HG03196 (cell line): ENCODE measurements at regions not wholly inside any gene's neighbourhood (a gene's known extent, or its start where the extent isn't known, plus 50 kb on each side); places are given as distances from the start of the nearest gene placed in this dataset.

ENCODE experiments used
- ATAC-seq: cut with Tn5 transposase; IDR thresholded peaks from one replicate; pipeline ENCODE4 v1.9.1; 2021; ENCODE audit not compliant: unreplicated experiment

DNA sequence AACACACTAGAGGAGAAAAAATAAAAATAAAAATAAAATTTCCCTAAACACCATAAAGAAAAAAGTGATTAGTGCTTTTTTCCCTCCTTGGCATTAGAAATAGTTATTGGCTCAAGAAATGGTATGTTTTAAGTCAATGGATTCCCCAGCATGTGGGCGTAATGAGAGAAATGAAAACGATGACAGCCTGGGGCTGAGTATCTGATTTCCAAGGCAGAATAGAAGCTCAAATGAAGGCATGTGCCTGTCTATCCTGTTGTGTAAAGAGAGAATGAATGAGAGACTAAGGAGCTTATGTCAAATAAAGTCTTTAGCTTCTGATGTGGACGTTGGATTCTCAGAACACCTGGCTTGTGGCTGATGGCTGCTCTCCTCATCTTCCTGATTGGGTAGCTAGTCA lies 1408.4 kb upstream of the TMEM132C start:
- ATAC-seq, result no peak

DNA sequence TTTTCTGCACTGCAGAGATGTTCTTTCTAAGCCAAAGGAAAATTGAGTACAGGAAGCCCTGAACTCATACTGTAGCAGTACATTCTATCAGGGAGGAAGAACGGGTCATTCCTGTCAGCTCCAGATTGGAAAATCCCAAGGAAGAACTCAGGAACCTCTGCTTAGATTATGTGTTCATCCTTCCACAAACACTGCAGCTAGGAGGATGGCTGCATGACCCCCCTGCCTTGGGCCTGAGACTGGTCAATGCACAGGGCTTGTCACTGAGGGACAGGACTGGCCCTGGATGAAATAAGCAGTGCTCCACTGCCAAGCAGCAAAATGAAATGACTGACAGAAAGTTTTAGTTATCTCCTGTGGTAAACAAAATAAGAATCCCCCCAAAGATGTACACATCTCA lies 1406.8 kb upstream of the TMEM132C start:
- no peak for ATAC-seq

- no peak for ATAC-seq
These were observed 1404.5 kb upstream of the TMEM132C start for GRCh38 chr12:126862500-126862899.

DNA sequence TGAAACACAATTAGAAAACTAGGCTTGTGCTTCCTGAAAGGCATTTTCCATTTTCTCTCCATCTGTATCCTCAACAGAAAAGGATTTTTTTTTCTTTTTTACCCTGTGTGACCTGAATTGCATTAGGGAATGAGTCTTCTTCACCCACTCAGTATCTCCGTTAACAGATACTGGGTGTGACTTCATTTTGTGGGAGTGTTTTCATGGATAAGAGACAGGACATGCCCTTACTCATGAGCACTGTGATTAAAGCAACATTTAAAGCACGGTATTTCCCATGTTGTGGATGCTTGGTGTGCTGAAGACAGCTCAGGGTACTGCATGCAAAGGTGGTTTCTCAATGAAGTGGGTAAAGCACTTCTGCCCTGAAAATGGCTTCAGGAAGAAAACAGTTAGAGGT lies 1397.3 kb upstream of the TMEM132C start:
- ATAC-seq, result no peak

DNA sequence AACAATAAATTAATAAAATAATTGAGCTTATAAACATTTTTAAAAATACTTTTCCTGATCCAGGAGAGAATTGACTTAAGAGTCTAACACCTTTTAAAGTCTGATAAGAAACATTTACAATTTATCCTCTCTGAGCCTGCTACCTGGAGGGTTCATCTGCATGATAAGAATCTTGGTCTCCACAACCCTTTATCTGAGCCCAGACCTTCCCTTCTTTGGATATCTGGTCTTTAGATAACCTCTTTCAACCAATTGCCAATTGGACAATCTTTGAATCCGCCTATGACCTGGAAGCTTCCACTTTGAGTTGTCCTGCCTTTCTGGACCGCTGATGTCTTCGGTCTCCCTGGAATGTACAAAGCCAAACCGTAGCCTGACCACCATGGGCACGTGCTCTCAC lies 1393.3 kb upstream of the TMEM132C start:
- ATAC-seq, result no peak

GRCh38 chr12:126874427-126875026 lies 1392.4 kb upstream of the TMEM132C start:
- ATAC-seq, result peak; percentile 64

DNA sequence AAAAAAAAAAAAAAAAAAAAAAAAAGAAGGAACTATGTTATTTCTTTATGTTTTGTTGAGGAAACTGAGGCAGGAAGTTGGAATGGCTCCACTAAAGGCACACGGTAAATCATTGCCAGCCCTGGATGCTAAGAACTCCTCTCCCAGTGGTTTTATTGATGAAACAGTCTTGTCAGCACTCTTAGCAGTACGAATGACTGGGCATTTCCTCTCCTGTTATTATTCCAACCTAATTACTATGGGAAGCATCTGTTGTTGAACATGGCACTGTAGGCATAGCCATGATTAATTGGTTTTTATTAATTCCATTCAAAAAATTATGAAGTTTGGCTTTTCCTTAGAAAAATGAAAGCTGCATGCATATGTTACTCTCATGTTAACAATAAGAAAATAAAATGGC lies 1387.1 kb upstream of the TMEM132C start:
- no peak for ATAC-seq

DNA sequence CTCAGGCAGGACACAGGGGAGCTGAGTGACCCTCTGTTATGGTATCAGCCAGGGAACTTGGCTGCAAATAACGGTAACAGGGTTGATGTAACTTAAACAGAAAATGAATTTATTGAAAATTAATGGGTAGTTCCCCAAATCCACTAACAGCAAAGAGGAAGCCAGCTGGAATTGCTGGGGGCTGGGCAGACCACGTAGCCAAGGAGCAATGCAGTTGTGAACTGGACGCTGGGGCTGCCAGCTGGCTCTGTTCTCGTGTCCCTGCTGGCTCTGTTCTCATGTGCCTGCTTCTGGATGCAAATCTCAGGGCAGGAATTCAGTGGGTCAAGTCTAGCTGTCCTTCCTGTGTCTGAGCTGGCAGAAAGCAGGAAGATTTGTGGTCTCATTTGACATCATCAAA lies 1383.3 kb upstream of the TMEM132C start:
- ATAC-seq, result no peak

GRCh38 chr12:126889501-126889900 lies 1377.5 kb upstream of the TMEM132C start:
- ATAC-seq, result no peak

DNA sequence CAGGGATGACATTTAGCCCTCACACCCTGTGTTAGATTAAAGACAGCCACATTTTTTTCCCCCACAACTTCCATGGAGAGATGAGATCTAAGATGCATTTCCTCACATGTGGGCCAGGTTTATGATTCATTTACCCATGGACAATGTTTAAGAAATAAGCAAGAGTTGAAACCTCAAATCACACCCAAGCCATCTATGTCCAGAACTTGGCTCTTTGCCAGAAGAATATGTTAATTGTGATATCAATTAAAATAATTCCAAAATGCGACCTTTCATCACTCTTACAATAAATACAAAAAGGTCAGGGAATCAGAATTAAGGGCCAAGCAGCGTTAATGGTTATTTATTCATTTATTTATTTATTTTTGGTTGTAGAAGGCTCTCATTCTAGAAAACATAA lies 1376.9 kb upstream of the TMEM132C start:
- ATAC-seq, result no peak

DNA sequence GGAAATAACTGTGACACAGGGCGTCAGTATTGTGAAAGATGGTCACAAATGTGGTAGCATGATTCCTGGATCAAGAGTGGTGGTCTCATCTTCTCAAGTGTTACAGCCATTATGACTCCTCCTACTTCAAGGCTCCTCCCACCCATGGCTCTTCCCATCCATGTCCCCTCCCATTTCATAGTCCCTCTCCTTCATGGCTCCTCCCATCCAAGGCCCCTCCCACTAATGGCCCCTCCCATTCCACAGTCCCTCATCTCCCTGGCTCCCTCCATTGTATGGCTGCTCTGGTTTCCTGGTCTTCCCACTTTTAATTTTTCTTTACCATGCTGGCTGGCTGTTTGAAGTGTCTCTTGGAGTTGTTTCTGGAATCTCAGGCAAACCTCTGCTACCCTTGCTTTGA lies 1375.2 kb upstream of the TMEM132C start:
- ATAC-seq, result no peak

DNA sequence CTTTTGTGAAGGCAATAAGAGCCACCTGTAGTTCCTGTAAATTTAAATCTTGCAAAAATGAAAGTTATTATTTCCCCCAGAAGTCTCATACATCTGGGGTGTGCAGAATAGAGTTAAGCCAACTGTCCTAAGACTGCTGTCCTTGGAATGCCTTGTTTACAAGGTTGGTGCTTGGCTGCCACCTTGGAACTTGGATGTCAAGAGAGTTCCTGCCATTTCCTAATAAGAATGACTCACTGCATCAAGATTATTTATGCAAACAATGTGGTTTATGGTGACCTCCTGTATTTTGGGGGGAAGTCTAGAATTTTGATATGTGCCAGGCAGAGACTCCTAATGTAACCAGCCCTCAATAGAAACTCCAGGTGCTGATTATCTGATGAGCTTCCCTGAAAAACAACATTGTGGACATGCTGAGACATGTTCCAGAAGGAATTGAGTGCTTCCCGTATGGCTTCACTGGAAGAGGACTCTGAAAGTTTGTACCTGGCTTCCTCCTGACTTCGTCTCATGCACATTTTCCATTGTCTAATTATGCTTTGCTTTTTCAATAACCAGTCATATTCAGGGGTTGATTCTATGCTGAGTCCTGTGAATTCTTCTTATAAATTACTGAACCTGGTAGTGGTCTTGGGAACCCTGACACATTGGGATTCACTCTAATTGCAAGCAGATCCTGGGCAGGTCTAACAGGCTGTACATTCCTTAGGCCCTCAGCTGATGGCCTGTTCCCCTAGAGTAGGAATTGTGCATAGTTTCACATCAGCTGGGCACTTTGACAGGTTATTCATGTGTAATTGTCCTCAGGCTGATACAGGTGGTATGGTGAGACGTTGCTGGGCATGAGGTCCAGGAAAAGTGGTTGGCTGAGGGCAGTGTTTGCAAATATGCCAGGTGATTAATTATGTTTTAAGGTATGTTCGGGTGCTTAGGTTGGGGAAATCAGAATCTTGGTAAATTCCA lies 1370.7 kb upstream of the TMEM132C start:
- ATAC-seq, result no peak

GRCh38 chr12:126897102-126897501 lies 1369.9 kb upstream of the TMEM132C start:
- ATAC-seq, result no peak

DNA sequence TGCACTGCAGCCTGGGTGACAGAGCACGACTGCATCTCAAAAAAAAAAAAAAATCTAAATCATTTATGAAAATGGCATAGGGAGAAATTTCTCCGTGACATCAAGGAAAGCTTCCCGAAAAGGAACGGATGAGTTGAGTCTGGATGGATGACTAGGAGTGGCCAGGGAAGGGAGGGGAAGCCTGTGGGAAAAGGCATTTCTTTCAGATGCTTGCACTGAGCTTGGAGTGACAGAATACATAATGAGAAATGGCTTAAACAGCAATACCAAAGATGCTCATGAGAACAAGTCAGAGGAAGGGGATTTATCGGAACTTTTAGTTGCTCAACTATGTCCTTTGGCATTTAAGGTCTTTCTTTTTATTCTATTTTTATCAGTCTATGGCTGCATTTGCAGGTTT lies 1369.2 kb upstream of the TMEM132C start:
- ATAC-seq, result no peak

GRCh38 chr12:126898562-126898961 lies 1368.4 kb upstream of the TMEM132C start:
- no peak for ATAC-seq

- ATAC-seq, result no peak
These were observed 1366.8 kb upstream of the TMEM132C start for GRCh38 chr12:126899926-126900792.

DNA sequence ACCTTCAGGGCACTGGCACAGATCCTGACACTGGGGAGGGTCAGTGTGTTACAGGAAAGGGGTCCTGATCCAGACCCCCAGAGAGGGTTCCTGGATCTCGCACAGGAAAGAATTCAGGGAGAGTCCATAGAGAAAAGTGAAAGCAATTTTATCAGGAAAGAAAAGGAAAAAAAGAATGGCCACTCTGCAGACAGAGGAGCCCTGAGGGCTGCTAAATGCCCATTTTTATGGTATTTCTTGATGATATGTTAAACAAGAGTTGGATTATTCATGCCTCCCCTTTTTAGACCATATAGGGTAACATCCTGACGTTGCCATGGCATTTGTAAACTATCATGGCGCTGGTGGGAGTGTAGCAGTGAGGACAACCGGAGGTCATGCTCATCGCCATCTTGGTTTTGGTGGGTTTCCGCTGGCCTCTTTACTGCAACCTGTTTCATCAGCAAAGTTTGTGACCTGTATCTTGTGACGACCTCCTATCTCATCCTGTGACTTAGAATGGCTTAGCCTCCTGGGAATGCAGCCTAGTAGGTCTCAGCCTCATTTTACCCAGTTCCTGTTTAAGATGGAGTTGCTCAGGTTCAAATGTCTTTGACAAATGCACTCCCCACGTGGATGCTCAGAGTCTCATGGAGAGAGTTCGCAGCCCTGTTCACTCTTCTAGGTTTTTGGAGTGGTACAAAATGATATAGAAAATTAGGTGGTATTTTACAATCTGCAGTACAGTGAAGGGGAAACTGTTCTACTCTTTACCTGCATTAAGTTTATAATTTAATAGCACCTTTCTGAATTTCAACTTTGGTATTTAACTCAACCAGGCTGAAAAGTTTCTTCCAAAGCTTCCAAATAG lies 1363.7 kb upstream of the TMEM132C start:
- no peak for ATAC-seq

GRCh38 chr12:126905752-126906151 lies 1361.2 kb upstream of the TMEM132C start:
- ATAC-seq, result no peak

GRCh38 chr12:126907900-126908764 lies 1358.8 kb upstream of the TMEM132C start:
- ATAC-seq, result no peak

DNA sequence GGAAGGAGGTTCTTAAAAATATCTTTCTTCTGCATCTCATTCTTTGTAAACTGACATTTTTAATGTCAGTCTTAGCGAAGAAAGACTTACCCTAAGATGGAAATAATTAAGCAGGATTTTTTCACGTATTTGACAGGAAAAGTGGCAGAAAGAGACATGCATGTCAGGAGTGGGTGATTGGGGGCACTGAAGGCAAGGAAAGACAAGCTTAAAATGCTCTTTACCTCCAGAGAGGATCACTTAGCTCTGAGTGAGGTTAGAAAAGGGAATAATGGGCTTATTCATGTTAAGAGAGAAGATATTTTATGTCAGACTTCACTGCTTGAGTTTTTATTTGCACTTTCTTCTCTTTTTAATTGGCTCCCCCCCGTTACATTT lies 1358.2 kb upstream of the TMEM132C start:
- no peak for ATAC-seq
